Transverse colon (tissue), 3 donors: ENCODE measurements at regions not wholly inside any gene's neighbourhood (a gene's known extent, or its start where the extent isn't known, plus 50 kb on each side); places are given as distances from the start of the nearest gene placed in this dataset.

Source experiments
- EP300 ChIP-seq: sonication (generic); formaldehyde crosslinking; IDR thresholded peaks from one replicate; pipeline ENCODE4 v1.6.1; 2017; ENCODE audit warnings: antibody characterized with exemption, low read depth
- POLR2A ChIP-seq: fragments of 450-650 bp; IDR thresholded peaks from one replicate; pipeline ENCODE4 v1.6.1; 2016; ENCODE audit warnings: antibody characterized with exemption, mild to moderate bottlenecking, moderate library complexity
- TF ChIP-seq, protein P1 (sequence below), 5 experiments: fragments of 200-600 bp in 3 of 5; fragments of 450-650 bp in 2 of 5; sonication (generic) in 3 of 5; IDR thresholded peaks; 1 replicate in 2 of 5; 2 replicates in 3 of 5; pipeline ENCODE4 v1.5.1; 2016 to 2017; ENCODE audit warnings: antibody characterized with exemption in 5 of 5, inconsistent platforms in 3 of 5, mild to moderate bottlenecking in 2 of 5, moderate library complexity in 1 of 5

DNA sequence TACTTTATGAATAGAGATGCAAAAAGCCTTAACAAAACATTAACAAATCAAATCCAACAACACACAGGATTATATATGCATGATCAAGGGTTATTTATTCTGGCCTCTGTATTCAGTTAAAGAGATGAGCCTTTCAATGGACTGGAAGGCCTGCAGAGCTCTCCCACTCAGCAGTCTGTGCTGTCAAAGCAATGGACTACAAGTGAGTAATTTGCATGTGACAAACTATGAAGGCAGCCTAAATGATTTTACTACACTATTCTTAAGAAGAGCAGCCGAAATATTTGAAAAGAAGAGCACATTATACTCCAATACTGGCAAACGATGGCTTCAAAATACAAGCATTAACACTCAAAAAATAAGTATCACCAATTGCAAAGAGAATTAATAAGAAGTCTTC lies 250.4 kb upstream of the HSFY2 start:
- TF ChIP-seq, protein P1, sequence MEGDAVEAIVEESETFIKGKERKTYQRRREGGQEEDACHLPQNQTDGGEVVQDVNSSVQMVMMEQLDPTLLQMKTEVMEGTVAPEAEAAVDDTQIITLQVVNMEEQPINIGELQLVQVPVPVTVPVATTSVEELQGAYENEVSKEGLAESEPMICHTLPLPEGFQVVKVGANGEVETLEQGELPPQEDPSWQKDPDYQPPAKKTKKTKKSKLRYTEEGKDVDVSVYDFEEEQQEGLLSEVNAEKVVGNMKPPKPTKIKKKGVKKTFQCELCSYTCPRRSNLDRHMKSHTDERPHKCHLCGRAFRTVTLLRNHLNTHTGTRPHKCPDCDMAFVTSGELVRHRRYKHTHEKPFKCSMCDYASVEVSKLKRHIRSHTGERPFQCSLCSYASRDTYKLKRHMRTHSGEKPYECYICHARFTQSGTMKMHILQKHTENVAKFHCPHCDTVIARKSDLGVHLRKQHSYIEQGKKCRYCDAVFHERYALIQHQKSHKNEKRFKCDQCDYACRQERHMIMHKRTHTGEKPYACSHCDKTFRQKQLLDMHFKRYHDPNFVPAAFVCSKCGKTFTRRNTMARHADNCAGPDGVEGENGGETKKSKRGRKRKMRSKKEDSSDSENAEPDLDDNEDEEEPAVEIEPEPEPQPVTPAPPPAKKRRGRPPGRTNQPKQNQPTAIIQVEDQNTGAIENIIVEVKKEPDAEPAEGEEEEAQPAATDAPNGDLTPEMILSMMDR (IDR thresholded peaks at IDR 0.05), result no peak
- TF ChIP-seq EP300, result no peak
- no peak for TF ChIP-seq POLR2A
